Suprapubic skin (tissue), 4 donors: ENCODE measurements at regions not wholly inside any gene's neighbourhood (a gene's known extent, or its start where the extent isn't known, plus 50 kb on each side); places are given as distances from the start of the nearest gene placed in this dataset.

Source experiments
- EP300 ChIP-seq: sonication (generic); formaldehyde crosslinking; IDR thresholded peaks from one replicate; pipeline ENCODE4 v1.6.1; 2017; ENCODE audit warnings: antibody characterized with exemption
- POLR2A ChIP-seq, 2 donors: fragments of 450-650 bp; IDR thresholded peaks; one replicate each; pipeline ENCODE4 v1.6.1; 2017; ENCODE audit warnings: antibody characterized with exemption in 2 of 2, mild to moderate bottlenecking in 2 of 2, moderate library complexity in 2 of 2
- POLR2AphosphoS5 ChIP-seq, 3 donors: sonication (generic); formaldehyde crosslinking; IDR thresholded peaks; one replicate each; pipeline ENCODE4 v1.6.1; 2017; ENCODE audit warnings: antibody characterized with exemption in 3 of 3
- TF ChIP-seq, protein P1 (sequence below), 2 donors: fragments of 200-600 bp in 1 of 2; fragments of 450-650 bp in 1 of 2; sonication (generic) in 1 of 2; IDR thresholded peaks; one replicate each; pipeline ENCODE4 v1.5.1; 2016 to 2019; ENCODE audit warnings: antibody characterized with exemption in 2 of 2, mild to moderate bottlenecking in 1 of 2, moderate library complexity in 1 of 2

DNA sequence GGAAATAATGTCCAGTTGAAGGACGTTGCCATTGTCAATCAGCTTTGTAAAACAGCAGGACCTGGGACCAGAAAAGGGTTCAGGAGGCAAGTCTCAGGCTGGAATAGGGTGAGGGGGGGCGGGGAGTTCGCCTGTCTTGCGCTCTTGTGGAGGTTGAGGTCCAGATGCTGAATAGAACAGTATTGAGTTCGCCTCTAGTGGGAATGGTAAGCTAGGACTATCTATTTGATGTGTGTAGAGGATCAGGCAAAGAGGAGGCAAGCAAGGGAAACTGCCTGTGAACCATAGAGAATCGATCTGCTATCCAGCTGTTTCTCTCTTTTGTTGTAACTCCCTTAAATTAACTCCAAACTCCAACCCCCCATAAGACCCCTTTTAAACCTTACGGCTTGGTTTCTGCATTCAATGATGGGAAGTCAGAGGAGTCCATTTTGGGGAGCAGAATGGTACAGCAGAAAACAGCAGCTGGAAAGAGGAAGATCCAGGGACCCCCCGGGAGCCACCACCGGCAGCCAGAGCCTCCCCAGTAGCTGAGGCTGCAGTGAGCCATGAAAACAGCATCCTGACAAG lies 133.7 kb downstream of the SLC28A3 start:
- TF ChIP-seq, protein P1, sequence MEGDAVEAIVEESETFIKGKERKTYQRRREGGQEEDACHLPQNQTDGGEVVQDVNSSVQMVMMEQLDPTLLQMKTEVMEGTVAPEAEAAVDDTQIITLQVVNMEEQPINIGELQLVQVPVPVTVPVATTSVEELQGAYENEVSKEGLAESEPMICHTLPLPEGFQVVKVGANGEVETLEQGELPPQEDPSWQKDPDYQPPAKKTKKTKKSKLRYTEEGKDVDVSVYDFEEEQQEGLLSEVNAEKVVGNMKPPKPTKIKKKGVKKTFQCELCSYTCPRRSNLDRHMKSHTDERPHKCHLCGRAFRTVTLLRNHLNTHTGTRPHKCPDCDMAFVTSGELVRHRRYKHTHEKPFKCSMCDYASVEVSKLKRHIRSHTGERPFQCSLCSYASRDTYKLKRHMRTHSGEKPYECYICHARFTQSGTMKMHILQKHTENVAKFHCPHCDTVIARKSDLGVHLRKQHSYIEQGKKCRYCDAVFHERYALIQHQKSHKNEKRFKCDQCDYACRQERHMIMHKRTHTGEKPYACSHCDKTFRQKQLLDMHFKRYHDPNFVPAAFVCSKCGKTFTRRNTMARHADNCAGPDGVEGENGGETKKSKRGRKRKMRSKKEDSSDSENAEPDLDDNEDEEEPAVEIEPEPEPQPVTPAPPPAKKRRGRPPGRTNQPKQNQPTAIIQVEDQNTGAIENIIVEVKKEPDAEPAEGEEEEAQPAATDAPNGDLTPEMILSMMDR (IDR thresholded peaks at IDR 0.05) = no peak
- TF ChIP-seq POLR2A (IDR thresholded peaks at IDR 0.05) (no peak), EP300 (no peak), POLR2AphosphoS5 (IDR thresholded peaks at IDR 0.05) (no peak)
